ENCODE measurements at regions not wholly inside any gene's neighbourhood (a gene's known extent, or its start where the extent isn't known, plus 50 kb on each side); places are given as distances from the start of the nearest gene placed in this dataset.

- H3K4me3 ChIP-seq, result no peak overlapping the region
- in situ Hi-C loops (cut with MboI; ENCODE audit: low sequenced_read_pairs), result loop anchor here (25.0 kb wide), 1 partner anchor 876 kb away; no protein-coding TSS in a partner anchor
- no peaks in the 10 kb centered on the region for H3K9me3 ChIP-seq
- no peaks in the 10 kb centered on the region for H3K4me1 ChIP-seq
- H3K27me3 ChIP-seq (ENCODE audit: low read depth), result no peaks in the 10 kb centered on the region
- H3K36me3 ChIP-seq (replicated peaks), result no peaks in the 10 kb centered on the region
- no peak for DNase-seq (ENCODE audit: low spot score in 2 of 2)
Measured at GRCh38 chr1:181413195-181413815, 70.0 kb upstream of the CACNA1E start.

GRCh38 chr1:181413836-181414235 lies 69.5 kb upstream of the CACNA1E start:
- DNase-seq (ENCODE audit: low spot score in 2 of 2), result no peak
- H3K4me1 ChIP-seq, result no peaks in the 10 kb centered on the region
- no peak overlapping the region for H3K4me3 ChIP-seq
- H3K9me3 ChIP-seq, result no peaks in the 10 kb centered on the region
- no peaks in the 10 kb centered on the region for H3K36me3 ChIP-seq (replicated peaks)
- in situ Hi-C loops (cut with MboI; ENCODE audit: low sequenced_read_pairs), result loop anchor here (25.0 kb wide), 1 partner anchor 877 kb away; no protein-coding TSS in a partner anchor
- no peaks in the 10 kb centered on the region for H3K27me3 ChIP-seq (ENCODE audit: low read depth)

GRCh38 chr1:181416268-181416860 lies 67.0 kb upstream of the CACNA1E start:
- in situ Hi-C loops (cut with MboI; ENCODE audit: low sequenced_read_pairs), result loop anchor here (25.0 kb wide), 1 partner anchor 879 kb away; no protein-coding TSS in a partner anchor
- H3K4me1 ChIP-seq, result no peaks in the 10 kb centered on the region
- no peak overlapping the region for H3K4me3 ChIP-seq
- H3K9me3 ChIP-seq, result no peaks in the 10 kb centered on the region
- DNase-seq (ENCODE audit: low spot score in 2 of 2), result no peak
- no peaks in the 10 kb centered on the region for H3K36me3 ChIP-seq (replicated peaks)
- no peaks in the 10 kb centered on the region for H3K27me3 ChIP-seq (ENCODE audit: low read depth)

GRCh38 chr1:181417915-181418314 lies 65.4 kb upstream of the CACNA1E start:
- in situ Hi-C loops (cut with MboI; ENCODE audit: low sequenced_read_pairs), result loop anchor here (25.0 kb wide), 1 partner anchor 881 kb away; no protein-coding TSS in a partner anchor
- no peaks in the 10 kb centered on the region for H3K4me1 ChIP-seq
- no peak for DNase-seq (ENCODE audit: low spot score in 2 of 2)

GRCh38 chr1:181423301-181423918 lies 59.9 kb upstream of the CACNA1E start:
- DNase-seq (ENCODE audit: low spot score in 2 of 2), result peak in 1 of 2 experiments; percentile 29
- in situ Hi-C loops (cut with MboI; ENCODE audit: low sequenced_read_pairs), result loop anchor here (5.0 to 25.0 kb wide), 2 partner anchors 236 to 886 kb away; no protein-coding TSS in a partner anchor

More at GRCh38 chr1:181417915-181418314, 65.4 kb upstream of the CACNA1E start:
- Histone ChIP-seq H3K4me3 (no peak overlapping the region), H3K9me3 (no peaks in the 10 kb centered on the region), H3K36me3 (replicated peaks) (no peaks in the 10 kb centered on the region), H3K27me3 (ENCODE audit: low read depth) (no peaks in the 10 kb centered on the region)

GRCh38 chr1:181424786-181425403 lies 58.4 kb upstream of the CACNA1E start:
- peak; percentile 63 to 91 for DNase-seq (ENCODE audit: low spot score in 2 of 2)
- H3K4me1 ChIP-seq, result no peaks in the 10 kb centered on the region
- in situ Hi-C loops (cut with MboI; ENCODE audit: low sequenced_read_pairs), result loop anchor here (5.0 to 25.0 kb wide), 2 partner anchors 238 to 888 kb away; no protein-coding TSS in a partner anchor
- no peaks in the 10 kb centered on the region for H3K9me3 ChIP-seq
- no peaks in the 10 kb centered on the region for H3K36me3 ChIP-seq (replicated peaks)
- no peaks in the 10 kb centered on the region for H3K27me3 ChIP-seq (ENCODE audit: low read depth)
- no peak overlapping the region for H3K4me3 ChIP-seq

More at GRCh38 chr1:181423301-181423918, 59.9 kb upstream of the CACNA1E start:
- Histone ChIP-seq H3K36me3 (replicated peaks) (no peaks in the 10 kb centered on the region), H3K4me3 (no peak overlapping the region), H3K27me3 (ENCODE audit: low read depth) (no peaks in the 10 kb centered on the region), H3K4me1 (no peaks in the 10 kb centered on the region), H3K9me3 (no peaks in the 10 kb centered on the region)

- Histone ChIP-seq H3K4me3 (no peak overlapping the region), H3K9me3 (no peaks in the 10 kb centered on the region), H3K4me1 (no peaks in the 10 kb centered on the region), H3K27me3 (ENCODE audit: low read depth) (no peaks in the 10 kb centered on the region), H3K36me3 (replicated peaks) (no peaks in the 10 kb centered on the region)
- in situ Hi-C loops (cut with MboI; ENCODE audit: low sequenced_read_pairs), result no loop called here
- DNase-seq (ENCODE audit: low spot score in 2 of 2), result no peak
Measured at GRCh38 chr1:181425566-181425965, 57.8 kb upstream of the CACNA1E start.

- Histone ChIP-seq H3K36me3 (replicated peaks) (no peaks in the 10 kb centered on the region), H3K4me3 (no peak overlapping the region), H3K9me3 (no peaks in the 10 kb centered on the region), H3K27me3 (ENCODE audit: low read depth) (no peaks in the 10 kb centered on the region), H3K4me1 (no peaks in the 10 kb centered on the region)
- in situ Hi-C loops (cut with MboI; ENCODE audit: low sequenced_read_pairs), result no loop called here
- no peak for DNase-seq (ENCODE audit: low spot score in 2 of 2)
Measured at GRCh38 chr1:181429462-181429861, 53.9 kb upstream of the CACNA1E start.

- no peak for DNase-seq (ENCODE audit: low spot score in 2 of 2)
- no peaks in the 10 kb centered on the region for H3K4me1 ChIP-seq
- peaks cover 4% of the 10 kb centered on the region; the same call in 1 of the 2 replicates for H3K27me3 ChIP-seq (ENCODE audit: low read depth)
- no peak overlapping the region for H3K4me3 ChIP-seq
- no peaks in the 10 kb centered on the region for H3K36me3 ChIP-seq (replicated peaks)
- in situ Hi-C loops (cut with MboI; ENCODE audit: low sequenced_read_pairs), result no loop called here
- H3K9me3 ChIP-seq, result no peaks in the 10 kb centered on the region
Measured at GRCh38 chr1:181430015-181430885, 53.1 kb upstream of the CACNA1E start.

All from HAP-1 (cell line).